Keratinocyte (primary cell): ENCODE measurements at regions not wholly inside any gene's neighbourhood (a gene's known extent, or its start where the extent isn't known, plus 50 kb on each side); places are given as distances from the start of the nearest gene placed in this dataset.

Source experiments
- EZH2 ChIP-seq: IDR thresholded peaks from one replicate; pipeline ENCODE4 v1.6.1; 2012; ENCODE audit warnings: inconsistent platforms, mild to moderate bottlenecking, low read length, moderate library complexity
- TF ChIP-seq, protein P1 (sequence below), 3 experiments: IDR thresholded peaks in 1 of 3; conservative IDR thresholded peaks in 1 of 3; optimal IDR thresholded peaks in 1 of 3; 2 replicates in 2 of 3; 3 replicates in 1 of 3; pipeline versions ENCODE3 to v1.5.1; 2011; ENCODE audit warnings: low read length in 3 of 3, mild to moderate bottlenecking in 3 of 3, moderate library complexity in 2 of 3, control low read depth in 1 of 3, inconsistent platforms in 1 of 3; ENCODE audit not compliant: insufficient read depth in 2 of 3; ENCODE audit errors: extremely low read depth in 1 of 3

- TF ChIP-seq, protein P1, sequence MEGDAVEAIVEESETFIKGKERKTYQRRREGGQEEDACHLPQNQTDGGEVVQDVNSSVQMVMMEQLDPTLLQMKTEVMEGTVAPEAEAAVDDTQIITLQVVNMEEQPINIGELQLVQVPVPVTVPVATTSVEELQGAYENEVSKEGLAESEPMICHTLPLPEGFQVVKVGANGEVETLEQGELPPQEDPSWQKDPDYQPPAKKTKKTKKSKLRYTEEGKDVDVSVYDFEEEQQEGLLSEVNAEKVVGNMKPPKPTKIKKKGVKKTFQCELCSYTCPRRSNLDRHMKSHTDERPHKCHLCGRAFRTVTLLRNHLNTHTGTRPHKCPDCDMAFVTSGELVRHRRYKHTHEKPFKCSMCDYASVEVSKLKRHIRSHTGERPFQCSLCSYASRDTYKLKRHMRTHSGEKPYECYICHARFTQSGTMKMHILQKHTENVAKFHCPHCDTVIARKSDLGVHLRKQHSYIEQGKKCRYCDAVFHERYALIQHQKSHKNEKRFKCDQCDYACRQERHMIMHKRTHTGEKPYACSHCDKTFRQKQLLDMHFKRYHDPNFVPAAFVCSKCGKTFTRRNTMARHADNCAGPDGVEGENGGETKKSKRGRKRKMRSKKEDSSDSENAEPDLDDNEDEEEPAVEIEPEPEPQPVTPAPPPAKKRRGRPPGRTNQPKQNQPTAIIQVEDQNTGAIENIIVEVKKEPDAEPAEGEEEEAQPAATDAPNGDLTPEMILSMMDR (optimal IDR thresholded peaks at IDR 0.05 in 1 of 3, IDR thresholded peaks at IDR 0.05 in 1 of 3, conservative IDR thresholded peaks at IDR 0.05 in 1 of 3; ENCODE audit: extremely low read depth in 1 of 3, insufficient read depth in 2 of 3, low read length in 3 of 3): no peak
- no peak for TF ChIP-seq EZH2
Observed at GRCh38 chr13:108070491-108070890, 144.8 kb downstream of the LIG4 start.
